ENCODE measurements at regions not wholly inside any gene's neighbourhood (a gene's known extent, or its start where the extent isn't known, plus 50 kb on each side); places are given as distances from the start of the nearest gene placed in this dataset.
"Not testable (repeated sequence)": the region's sequence is repeated elsewhere in the genome, so short reads cannot be mapped to it uniquely, and the experiment has no call there.

DNA sequence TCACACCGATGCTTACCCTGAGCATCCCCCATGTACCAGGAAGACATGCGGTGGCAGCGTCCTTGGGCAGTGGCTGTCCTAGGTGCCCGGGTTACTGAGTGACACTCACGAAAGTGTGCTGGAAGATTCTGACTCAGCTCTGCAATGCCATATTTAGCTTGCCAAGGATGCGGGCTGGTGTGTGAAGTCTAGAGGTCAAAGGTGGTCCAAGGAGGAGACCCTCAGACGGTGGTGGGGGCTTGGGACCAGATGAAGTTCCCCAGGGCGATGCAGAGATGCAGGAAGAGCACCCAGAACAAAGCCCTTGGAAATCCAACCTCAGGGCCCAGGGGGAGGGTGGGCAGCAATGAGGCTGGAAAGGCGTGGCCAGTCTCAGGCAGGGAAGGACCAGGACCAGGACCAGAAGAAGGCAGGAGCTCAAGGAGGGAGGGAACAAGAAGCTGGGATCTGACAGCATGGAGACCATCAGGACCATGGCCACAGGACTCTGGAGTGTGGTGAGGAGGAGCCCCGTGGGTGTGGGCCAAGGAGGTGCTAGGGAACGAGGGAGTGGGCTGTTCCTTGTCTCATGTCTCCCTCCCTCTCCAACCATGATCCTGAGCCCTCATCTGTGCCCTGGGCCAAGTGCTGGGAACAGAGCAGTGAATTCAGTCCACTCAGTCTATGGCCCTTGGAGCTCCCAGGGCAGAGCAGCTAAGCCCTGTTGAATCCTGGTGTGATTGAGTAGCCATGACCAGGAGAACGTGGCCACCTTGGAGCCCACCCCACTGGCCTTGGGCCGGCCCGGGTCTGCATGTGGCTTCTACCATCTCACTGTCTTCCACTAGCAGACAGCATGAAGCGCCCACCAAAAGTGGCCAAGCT is 310.1 kb upstream of the DIO3 start:
- DNase-seq, result no peak

DNA sequence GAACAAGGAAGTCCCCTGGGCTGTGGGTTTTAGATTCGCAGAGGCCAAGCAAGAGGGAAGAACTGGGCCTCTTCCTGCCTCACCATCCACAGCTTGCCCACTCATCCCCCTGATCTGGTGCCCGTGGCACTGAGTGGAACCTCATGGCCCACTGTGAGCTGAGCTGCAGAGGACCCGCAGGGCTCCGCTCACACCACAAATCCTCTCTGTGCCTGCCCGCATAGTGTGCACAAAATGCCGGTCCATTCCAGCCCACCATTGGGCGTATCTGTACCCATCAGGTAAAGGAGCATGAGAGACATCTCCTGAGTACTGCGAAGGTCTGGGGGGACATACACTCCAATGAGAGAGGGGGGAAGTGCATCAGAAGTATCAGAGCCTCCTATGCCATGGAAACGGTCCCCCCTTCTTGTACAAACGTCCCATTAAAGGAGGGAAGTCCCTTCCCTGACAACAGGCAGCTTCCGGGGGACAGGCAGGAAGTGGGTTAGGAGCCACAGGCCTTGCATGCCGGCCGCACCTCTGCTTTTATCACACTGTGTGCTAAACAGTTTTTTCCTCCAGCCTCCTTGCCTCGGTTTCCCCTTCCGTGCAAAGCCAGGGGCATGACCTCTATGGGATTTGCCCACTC is 309.4 kb upstream of the DIO3 start:
- DNase-seq, result no peak

DNA sequence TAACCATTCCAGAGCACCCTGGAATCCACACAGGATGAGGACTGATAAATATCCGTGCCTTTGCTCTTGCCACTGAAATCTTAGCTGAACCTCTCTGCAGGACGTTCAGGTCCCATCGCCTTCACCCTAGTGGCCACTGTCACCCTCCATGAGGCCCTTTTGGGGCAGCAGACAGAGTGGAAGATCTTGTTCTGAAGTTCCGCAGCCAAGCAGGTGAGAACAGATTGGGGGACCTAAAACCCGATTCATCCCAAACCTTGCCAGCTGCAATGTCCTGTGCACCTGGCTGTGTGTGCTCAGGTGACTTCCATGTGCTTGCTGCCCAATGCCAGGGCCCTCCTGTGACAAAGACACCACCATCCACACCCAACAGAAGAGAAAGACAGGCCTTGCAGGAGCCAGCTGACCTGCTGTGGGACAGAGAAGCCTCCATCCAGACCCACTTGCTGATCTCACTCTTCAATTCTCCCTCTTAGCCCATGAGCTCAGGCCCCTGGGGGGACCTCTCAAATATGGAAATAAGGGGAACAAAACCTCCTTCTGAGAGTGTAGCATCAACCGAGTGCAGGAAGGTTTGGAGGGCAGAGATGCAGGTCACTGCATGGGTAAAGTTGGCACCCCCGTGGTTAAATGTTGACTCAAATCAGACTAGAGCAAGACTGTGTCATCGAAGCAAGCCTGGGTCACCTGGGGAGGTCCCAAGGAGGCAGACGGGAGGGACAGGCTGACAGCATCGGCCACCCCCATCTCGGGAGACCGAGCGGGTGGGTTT is 308.7 kb upstream of the DIO3 start:
- DNase-seq, result no peak

DNA sequence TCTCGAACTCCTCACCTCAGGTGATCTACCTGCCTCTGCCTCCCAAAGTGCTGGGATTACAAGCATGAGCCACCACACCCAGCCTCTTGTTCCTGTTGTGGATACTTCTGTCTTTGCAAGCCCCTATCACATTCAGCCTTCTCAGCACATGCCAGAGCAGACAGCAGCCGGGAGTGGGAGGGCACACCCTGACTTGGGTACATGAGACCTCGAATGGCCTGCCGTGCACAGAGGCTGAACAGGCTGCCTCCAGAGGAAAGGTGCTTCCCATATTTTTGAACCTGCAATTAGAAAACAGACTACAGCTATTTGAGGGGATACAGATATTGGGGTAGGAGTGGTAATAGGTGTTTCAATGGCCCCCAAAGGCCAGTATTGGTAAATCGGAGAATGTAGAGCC is 307.3 kb upstream of the DIO3 start:
- no peak for DNase-seq

DNA sequence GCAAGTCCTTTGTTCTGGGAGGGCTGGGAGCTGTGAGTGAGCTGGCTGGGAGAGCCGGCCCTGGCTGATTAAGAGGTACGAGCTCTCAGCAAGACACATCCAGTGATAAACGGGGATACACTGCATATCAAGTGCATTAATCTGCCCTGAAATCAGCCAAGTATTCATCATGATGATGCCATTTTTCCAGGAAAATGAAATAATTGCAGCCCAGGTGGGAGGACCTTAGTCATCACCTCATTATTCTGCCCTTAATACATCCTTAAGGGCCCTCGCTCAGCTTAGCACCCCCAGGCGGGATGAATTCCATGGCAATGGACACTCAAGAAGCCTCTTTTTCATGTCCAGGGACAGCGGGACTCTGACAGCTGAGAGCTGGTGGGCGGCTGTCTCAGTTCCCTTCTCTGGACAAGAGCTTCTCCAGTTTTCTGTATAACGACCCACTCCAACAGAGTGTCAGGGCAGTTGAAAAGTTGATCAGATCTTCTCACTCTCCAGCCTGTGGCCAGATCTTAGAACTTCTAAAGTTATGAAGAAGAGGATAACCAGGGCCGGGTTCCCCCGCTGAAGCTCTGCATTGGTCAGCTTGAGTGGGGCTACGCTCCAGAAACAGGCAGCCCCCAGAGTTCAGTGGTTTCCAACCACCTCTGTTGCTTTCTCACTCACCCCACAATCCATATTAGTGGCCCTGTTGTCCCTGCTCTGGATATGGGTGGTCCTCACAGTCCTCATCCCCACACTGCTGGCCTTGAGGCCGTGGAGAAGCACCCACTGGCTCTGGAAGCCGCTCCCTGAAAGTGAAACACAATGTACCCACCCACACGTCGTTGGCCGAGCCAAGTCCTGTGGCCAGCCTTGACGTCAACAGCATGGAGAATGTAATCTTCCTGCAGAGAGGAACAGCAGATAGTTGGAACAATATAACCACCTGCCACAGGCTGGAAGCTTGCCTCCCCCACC is 306.2 kb upstream of the DIO3 start:
- no peak for DNase-seq

DNA sequence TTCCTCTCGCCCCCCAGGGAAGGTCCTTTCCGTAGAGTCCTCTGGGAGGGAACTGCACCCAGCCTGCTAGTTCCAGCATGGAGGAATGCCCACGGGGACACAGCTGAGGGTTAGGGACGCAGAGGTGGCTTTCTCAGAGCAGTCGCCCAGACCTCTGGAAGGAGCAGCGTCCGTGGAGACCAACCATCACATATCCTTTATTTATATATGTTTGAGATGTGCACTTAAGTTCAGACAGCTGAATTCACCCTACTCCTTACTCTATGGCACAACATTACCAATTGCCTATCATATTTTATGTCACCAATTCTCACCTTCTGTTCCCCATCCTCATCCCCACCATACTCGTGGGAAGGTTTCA is 305.6 kb upstream of the DIO3 start:
- no peak for DNase-seq

DNA sequence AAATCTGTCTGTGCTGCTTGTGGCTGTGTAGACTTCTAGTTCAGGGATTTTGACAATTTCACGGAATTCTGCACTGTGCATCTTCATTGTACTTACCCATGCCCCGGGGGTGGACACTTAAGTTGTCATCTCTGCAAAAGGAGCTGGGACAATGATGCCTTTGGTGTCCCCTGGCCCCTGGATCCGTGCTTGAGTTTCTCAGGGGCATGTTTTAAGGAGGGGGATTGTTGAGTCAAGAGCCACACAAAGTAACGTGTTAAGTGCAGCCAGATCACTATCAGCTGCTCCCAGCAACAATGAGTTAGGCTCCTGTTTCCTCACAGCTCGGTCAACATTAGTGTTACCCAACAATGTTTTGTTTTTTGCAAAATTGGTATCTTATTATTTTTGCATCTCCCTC is 305.0 kb upstream of the DIO3 start:
- DNase-seq, result no peak

DNA sequence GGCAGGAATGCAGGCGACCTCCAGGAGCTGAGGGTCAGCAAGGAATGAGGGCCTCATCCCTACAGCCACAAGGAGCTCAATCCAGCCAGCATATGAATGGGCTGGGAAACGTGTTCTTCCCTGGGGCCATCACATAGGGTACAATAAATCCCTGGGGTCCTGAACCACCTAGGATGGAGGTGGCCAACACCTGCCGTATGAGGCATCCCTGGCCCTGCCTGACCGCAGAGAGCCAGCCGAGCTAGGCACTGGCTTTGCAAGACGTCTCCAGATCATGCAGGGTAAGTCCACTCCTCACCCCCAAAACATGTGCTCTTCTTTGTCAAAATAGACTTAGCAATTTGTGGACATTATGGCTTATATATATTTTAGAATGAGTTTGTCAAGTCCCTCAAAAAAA is 303.7 kb upstream of the DIO3 start:
- DNase-seq, result no peak

DNA sequence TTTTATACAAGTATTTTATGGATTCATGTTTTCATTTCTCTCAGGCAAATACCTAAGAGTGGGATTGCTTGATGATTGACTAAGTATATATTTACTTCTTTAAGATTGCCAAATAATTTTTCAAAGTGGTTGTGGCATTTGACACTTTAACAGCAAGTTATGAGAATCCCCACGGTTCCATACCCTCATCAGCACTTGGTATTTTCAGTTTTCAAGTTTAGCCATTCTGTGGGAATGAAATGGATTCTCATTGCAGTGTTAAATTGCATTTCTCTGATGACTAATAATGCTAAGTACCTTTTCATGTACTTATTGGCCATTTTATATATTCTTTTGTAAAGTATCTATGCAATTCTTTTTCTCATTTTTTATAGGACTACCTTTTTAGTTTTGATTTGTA is 301.5 kb upstream of the DIO3 start:
- no peak for DNase-seq

DNA sequence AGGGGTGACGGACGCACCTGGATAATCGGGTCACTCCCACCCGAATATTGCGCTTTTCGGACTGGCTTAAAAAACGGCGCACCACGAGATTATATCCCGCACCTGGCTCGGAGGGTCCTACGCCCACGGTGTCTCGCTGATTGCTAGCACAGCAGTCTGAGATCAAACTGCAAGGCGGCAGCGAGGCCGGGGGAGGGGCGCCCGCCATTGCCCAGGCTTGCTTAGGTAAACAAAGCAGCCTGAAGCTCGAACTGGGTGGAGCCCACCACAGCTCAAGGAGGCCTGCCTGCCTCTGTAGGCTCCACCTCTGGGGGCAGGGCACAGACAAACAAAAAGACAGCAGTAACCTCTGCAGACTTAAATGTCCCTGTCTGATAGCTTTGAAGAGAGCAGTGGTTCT is 294.9 kb upstream of the DIO3 start:
- DNase-seq, result not testable (repeated sequence)

DNA sequence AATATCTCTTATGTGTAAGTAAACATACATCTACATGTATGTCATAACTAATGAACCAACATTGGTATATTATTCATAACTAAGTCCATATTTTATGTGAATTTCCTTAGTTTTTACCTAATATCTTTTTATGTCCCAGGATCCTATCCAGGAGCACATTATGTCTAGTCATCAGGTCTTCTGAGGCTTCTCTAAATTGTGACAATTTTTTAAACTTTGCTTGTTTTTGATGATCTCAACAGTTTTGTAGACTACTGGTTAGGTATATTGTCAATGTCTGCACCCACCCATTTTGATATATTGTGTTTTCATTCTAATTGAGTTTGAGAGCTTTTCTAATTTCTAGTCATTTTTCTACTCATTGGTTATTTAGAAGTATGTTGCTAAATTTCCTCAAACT is 288.2 kb upstream of the DIO3 start:
- DNase-seq, result no peak

DNA sequence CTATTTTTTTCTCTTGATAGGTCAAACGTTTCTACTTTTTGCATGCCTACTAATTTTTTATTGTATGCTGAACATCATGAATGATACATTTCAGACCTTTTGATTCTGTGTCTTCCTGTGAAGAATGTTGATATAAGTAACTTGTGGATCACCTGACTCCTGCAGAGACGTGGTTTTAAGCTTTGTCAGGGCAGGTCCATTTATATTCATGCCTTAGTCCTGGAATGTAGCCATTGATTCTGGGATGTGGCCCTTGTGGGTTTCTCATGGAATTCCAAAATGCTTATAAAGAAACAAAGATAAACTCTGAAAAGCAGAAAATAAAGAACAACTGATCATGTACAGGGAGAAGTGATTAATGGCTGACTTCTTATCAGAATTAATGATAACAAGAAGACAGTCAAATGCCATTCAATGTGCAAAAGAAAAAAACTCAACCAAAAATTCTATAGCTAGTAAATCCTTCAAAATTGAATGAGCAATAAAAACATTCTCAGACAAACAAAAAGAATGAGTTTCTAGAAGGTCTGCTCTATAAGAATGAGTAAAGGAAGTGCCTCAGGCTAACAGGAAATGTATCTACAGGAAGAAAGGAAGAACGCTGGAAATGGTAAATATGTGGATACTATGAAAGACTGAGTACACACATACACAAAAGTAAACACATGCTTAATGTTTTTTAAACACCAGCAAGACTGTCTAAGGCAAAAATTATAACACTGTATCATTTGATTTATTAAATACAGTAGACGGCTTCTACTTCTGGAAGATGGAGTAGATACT is 284.8 kb upstream of the DIO3 start:
- no peak for DNase-seq

DNA sequence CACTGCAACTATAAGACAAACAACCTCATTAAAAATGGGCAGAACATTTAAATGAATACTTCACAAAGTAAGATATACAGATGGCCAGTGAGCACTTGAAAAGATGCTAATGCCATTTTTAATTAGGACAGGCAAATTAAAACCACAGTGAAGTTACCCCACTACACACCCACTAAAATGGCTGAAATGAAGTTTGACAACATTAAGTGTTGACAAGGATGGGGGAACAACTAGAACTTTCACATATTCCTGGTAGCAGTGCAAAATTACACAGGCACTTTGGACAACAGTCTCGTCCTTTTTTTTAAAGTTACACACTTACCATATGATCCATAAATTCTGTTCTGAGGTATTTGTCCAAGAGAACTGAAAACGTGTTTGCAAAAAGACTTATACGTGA is 278.9 kb upstream of the DIO3 start:
- DNase-seq, result no peak

DNA sequence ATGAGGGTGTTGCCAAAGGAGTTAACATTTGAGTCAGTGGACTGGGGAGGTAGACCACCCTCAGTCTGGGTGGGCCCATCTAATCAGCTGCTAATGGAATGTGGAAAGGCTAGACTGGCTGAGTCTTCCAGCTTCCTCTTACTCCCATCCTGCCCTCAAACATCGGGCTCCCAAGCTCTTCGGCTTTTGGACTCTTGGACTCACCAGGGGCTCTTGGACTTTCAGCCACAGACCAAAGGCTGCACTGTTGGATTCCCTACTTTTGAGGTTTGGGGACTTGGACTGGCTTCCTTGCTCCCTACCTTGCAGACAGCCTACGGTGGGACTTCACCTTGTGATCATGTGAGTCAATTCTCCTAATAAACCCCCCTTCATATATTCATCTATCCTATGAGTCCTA is 276.6 kb upstream of the DIO3 start:
- no peak for DNase-seq

DNA sequence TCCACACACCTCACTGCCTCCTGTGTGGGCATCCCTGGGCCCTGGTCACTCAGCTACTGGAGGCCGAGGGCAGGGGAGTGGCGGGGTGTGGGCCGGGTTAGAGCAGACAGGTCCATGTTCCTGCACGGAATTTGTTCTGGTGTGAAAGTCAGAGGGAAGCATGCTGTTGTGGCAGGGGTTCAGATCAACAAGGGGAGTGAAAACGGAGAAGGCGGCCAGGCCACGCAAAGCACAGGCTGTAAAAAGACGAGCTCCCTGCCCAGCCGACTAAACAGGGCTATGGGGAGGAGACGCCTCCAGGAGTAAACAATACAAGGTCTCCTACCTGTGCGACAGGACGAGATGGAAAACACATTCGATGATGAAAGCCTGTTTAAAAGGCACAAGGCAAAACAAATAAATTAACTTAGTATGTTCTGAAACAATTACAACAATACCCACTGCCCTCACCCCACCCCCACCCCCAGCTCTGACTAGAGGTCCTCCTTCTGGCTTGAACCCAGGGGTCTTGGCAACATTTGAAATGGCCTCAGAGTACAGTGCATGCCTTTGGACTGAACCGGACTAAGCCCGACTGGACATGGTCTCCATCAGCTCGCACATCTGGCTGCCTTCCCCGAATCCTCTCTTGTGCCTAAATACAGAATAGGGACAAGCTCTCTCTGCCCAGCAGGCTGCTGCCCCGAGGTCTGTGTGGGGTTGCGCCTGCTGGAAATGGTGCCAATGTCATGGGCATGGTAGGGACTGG is 274.9 kb upstream of the DIO3 start:
- no peak for DNase-seq

DNA sequence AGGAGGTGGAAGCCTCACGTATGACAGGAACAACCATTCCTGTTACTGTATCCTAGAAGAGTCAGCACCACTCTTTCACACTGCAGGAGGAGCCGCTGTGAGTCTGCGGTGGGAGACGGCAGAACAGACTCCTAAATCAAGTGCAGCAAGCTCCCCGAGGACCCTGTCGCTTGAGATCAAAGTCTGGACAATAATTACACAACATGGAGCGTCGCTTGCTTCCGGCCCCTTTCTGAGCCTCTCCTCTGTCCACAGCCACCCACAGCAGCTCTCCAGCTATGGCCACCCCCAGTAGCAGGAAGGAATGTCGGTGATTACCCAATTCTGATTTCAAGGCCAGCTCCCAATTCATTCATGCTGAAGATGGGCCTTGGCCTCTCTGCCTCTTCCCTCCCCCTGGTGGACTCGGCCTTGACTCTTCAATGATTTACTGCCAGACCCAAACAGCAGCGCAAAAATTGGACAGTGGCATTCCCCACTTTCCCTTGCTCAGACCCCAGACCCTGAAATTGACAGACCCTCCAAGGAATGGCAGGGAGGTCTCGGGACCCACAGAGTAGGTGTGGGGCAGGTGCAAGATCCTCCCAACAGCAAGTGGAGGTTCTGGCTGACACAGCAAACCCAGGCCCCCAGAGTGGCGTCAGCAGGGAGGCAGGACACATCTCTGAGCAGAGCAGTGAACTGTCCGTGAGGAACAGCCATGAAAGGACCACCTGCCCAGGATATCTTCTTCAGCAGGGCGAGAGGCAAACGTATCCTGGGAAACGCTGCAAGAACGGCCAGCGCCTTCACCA is 272.7 kb upstream of the DIO3 start:
- DNase-seq, result no peak

DNA sequence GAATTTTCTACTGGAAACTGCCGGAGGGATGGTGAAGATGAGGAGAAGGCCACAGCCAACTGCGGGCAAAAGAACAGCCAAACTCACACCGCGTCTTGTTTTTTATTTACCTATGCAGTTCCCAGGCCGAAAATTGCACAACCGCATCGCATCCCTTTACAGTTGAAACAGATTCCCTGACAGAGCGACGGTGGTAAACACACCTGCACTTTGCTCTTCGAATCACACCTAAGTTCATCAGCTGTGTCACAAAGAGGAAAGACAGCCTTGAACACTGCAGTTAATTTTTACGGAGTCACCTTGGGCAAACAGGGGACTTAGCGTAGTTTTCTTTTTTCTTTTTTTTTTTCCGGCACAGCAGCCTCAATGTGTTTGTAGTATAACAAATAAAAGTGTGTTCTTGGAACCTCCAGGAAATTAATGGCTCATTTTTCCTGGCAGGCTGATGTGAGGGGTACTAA is 272.0 kb upstream of the DIO3 start:
- no peak for DNase-seq

DNA sequence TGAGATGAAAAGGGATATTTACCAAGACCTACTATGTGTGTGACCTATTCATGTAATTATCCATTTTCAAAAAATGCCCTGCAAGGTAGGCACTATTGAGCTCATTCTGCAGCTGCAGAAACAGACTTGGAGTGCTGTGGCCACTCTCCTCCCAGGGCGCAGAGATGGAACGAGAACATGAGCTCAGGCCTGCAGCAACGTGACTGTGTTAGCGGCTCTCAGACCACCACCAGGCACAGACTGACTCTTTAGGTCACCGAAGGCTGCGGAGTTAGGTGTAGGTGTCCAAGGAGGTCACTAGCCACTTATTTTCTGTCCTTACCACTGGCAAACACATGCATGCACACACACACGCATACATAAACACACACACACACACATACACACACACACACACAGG is 271.4 kb upstream of the DIO3 start:
- no peak for DNase-seq

DNA sequence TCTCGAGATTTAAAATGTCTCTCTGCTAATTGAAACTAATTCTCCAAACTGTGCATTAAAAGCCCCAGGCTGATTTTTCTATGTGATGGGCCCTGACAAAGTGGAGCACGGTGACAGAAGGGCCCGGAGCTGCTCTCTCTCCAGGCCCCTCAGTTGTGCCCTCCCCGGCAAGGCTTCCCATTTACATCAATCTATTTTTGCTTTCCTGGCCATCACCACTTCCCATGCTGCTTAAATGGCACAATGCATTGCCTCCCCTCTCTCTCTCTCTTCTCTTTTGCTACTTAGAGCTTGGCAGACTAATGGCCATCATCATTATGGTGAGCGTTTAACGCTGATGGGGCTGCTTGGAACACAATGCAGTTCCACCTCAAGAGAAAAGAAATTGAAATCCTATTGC is 270.7 kb upstream of the DIO3 start:
- DNase-seq, result no peak

DNA sequence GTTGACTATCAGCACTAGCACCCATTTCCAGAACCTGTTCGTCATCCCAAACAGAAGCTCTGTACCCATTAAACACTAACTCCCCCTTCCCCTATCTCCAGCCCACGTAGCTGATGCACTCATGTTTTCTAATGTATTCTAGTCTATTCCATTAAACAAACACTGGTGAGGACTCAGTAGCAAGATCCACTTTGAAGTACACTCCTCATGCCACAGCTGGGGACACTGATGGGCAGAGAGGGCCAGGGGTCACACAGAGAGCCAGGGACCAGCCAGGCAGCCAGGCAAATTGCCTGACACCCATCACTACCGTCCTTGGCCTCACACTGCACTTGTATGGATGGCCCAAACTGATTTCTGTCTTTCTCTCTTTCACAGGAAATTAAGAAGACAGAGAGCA is 269.9 kb upstream of the DIO3 start:
- no peak for DNase-seq

All from left hindlimb (tissue), 1 donor.